IMR-90 (cell line): ENCODE measurements at regions not wholly inside any gene's neighbourhood (a gene's known extent, or its start where the extent isn't known, plus 50 kb on each side); places are given as distances from the start of the nearest gene placed in this dataset.
"Not testable (repeated sequence)": the region's sequence is repeated elsewhere in the genome, so short reads cannot be mapped to it uniquely, and the experiment has no call there.

Experiments used
- CTCF ChIP-seq: conservative IDR thresholded peaks from 2 replicates; pipeline ENCODE4 v1.5.1; 2012; ENCODE audit warnings: mild to moderate bottlenecking, low read depth, low read length, improper control_type of control experiment
- FOS ChIP-seq: fragments of 150-350 bp; IDR thresholded peaks from 2 replicates; pipeline ENCODE4 v1.6.1; 2016; ENCODE audit warnings: low read depth, low read length
- MXI1 ChIP-seq: IDR thresholded peaks from 2 replicates; pipeline ENCODE4 v1.6.1; 2012; ENCODE audit warnings: low read depth, mild to moderate bottlenecking, low read length, moderate library complexity, borderline replicate concordance
- POLR2A ChIP-seq: IDR thresholded peaks from 2 replicates; pipeline ENCODE4 v1.6.1; 2012; ENCODE audit warnings: mild to moderate bottlenecking, low read depth, low read length
- RAD21 ChIP-seq: IDR thresholded peaks from 2 replicates; pipeline ENCODE4 v1.6.1; 2012; ENCODE audit warnings: low read length, improper control_type of control experiment
- RCOR1 ChIP-seq: IDR thresholded peaks from 2 replicates; pipeline ENCODE4 v1.6.1; 2012; ENCODE audit warnings: mild to moderate bottlenecking, low read length, improper control_type of control experiment; ENCODE audit not compliant: insufficient replicate concordance
- RFX5 ChIP-seq: IDR thresholded peaks from 2 replicates; pipeline ENCODE4 v1.8.0; 2012; ENCODE audit warnings: low read depth, mild to moderate bottlenecking, low read length, moderate library complexity
- USF2 ChIP-seq: fragments of 150-350 bp; IDR thresholded peaks from 2 replicates; pipeline ENCODE4 v1.6.1; 2017; ENCODE audit warnings: mild to moderate bottlenecking, antibody characterized with exemption, low read length, low read depth

GRCh38 chr10:33853221-33853620 lies 518.8 kb upstream of the NRP1 start:
- not testable (repeated sequence) for TF ChIP-seq CTCF, FOS, POLR2A, RFX5, RAD21, USF2, RCOR1, MXI1
